ENCODE measurements at regions not wholly inside any gene's neighbourhood (a gene's known extent, or its start where the extent isn't known, plus 50 kb on each side); places are given as distances from the start of the nearest gene placed in this dataset.

- Histone ChIP-seq H3K27me3 (ENCODE audit: insufficient read depth, poor library complexity, severe bottlenecking) (no peaks in the 10 kb centered on the region), H3K4me3 (replicated peaks; ENCODE audit: insufficient read depth, low read length) (no peak overlapping the region), H3K27ac (replicated peaks) (no peak overlapping the region)
- TF ChIP-seq SPI1 (IDR thresholded peaks at IDR 0.05; ENCODE audit: borderline replicate concordance, low read depth), result no peak
- TF ChIP-seq REST (IDR thresholded peaks at IDR 0.05; ENCODE audit: insufficient replicate concordance, low read depth), result no peak
- TF ChIP-seq POLR2AphosphoS5 (IDR thresholded peaks at IDR 0.05; ENCODE audit: low read depth), result no peak
- TF ChIP-seq, protein P1, sequence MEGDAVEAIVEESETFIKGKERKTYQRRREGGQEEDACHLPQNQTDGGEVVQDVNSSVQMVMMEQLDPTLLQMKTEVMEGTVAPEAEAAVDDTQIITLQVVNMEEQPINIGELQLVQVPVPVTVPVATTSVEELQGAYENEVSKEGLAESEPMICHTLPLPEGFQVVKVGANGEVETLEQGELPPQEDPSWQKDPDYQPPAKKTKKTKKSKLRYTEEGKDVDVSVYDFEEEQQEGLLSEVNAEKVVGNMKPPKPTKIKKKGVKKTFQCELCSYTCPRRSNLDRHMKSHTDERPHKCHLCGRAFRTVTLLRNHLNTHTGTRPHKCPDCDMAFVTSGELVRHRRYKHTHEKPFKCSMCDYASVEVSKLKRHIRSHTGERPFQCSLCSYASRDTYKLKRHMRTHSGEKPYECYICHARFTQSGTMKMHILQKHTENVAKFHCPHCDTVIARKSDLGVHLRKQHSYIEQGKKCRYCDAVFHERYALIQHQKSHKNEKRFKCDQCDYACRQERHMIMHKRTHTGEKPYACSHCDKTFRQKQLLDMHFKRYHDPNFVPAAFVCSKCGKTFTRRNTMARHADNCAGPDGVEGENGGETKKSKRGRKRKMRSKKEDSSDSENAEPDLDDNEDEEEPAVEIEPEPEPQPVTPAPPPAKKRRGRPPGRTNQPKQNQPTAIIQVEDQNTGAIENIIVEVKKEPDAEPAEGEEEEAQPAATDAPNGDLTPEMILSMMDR (IDR thresholded peaks at IDR 0.05; ENCODE audit: insufficient read depth, low read length), result no peak
- no peak for TF ChIP-seq GABPA (IDR thresholded peaks at IDR 0.05; ENCODE audit: low read depth)
- DNase-seq (ENCODE audit: low read depth in 1 of 2, low spot score in 1 of 2), result no peak
These were observed 147.4 kb upstream of the HTR1E start for GRCh38 chr6:86789779-86790411.

- H3K27ac ChIP-seq (replicated peaks), result no peak overlapping the region
- TF ChIP-seq GABPA (IDR thresholded peaks at IDR 0.05; ENCODE audit: low read depth) (no peak), REST (IDR thresholded peaks at IDR 0.05; ENCODE audit: insufficient replicate concordance, low read depth) (no peak), POLR2AphosphoS5 (IDR thresholded peaks at IDR 0.05; ENCODE audit: low read depth) (no peak), SPI1 (IDR thresholded peaks at IDR 0.05; ENCODE audit: borderline replicate concordance, low read depth) (no peak)
- TF ChIP-seq, protein P1 (IDR thresholded peaks at IDR 0.05; ENCODE audit: insufficient read depth, low read length), result no peak
- DNase-seq (ENCODE audit: low read depth in 1 of 2, low spot score in 1 of 2), result no peak
- H3K4me3 ChIP-seq (replicated peaks; ENCODE audit: insufficient read depth, low read length), result no peak overlapping the region
- no peaks in the 10 kb centered on the region for H3K27me3 ChIP-seq (ENCODE audit: insufficient read depth, poor library complexity, severe bottlenecking)
These were observed 155.0 kb upstream of the HTR1E start for GRCh38 chr6:86782328-86782727.

DNA sequence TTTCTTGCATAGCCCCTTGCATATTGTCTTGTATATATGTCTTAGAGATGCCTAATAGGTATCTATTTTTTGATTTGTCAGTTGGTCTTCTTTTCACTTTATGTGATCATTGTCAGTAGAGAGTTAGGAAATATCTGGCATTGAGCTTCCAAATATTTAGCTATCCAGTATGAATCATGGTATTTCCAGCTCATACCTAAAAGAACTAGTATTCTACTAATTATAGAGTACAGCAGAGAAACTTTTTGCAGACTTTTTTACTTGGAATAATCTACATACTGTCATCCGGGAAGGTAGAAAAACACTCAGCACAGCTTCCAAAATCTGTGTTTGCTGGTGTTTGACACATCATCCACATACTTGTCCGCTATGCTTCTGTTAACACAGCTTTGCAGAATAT lies 156.4 kb upstream of the HTR1E start:
- H3K27me3 ChIP-seq (ENCODE audit: insufficient read depth, poor library complexity, severe bottlenecking), result no peaks in the 10 kb centered on the region
- TF ChIP-seq GABPA (IDR thresholded peaks at IDR 0.05; ENCODE audit: low read depth) (no peak), POLR2AphosphoS5 (IDR thresholded peaks at IDR 0.05; ENCODE audit: low read depth) (no peak), SPI1 (IDR thresholded peaks at IDR 0.05; ENCODE audit: borderline replicate concordance, low read depth) (no peak), REST (IDR thresholded peaks at IDR 0.05; ENCODE audit: insufficient replicate concordance, low read depth) (no peak)
- TF ChIP-seq, protein P1 (IDR thresholded peaks at IDR 0.05; ENCODE audit: insufficient read depth, low read length), result no peak
- H3K4me3 ChIP-seq (replicated peaks; ENCODE audit: insufficient read depth, low read length), result no peak overlapping the region
- H3K27ac ChIP-seq (replicated peaks), result no peak overlapping the region
- DNase-seq (ENCODE audit: low read depth in 1 of 2, low spot score in 1 of 2), result no peak
